Caco-2 (cell line): ENCODE measurements at regions not wholly inside any gene's neighbourhood (a gene's known extent, or its start where the extent isn't known, plus 50 kb on each side); places are given as distances from the start of the nearest gene placed in this dataset.

Experiments used
- BruUV-seq: library from RNA; stranded (reverse); fragments of 400-500 nt; replicated peaks from 2 replicates; lab custom pipeline; 2021; lab: Mats Ljungman, UMichigan
- CTCF ChIA-PET: fragments of 300-600 bp; sonication (Branson Sonifier 250); formaldehyde crosslinking; loops from one replicate; lab custom pipeline; 2022; ENCODE audit warnings: antibody characterized with exemption; lab: Charles Lee
- POLR2A ChIA-PET: fragments of 300-600 bp; sonication (Branson Sonifier 250); formaldehyde crosslinking; loops from one replicate; lab custom pipeline; 2022; ENCODE audit warnings: antibody characterized with exemption; lab: Charles Lee
- DNase-seq, 2 experiments: peaks; one replicate each; pipeline versions ENCODE4 v3.0.0 to v3.0.0-alpha.2; 2020 to 2022
- H3K27me3 ChIP-seq: replicated peaks from 2 replicates; pipeline ENCODE4 v1.6.0; 2011; ENCODE audit warnings: low read length; ENCODE audit not compliant: control insufficient read depth, insufficient read depth
- H3K36me3 ChIP-seq: 2 replicates; pipeline ENCODE4 v1.5.1; 2011; ENCODE audit warnings: low read length; ENCODE audit not compliant: control insufficient read depth, insufficient read depth
- H3K4me1 ChIP-seq: fragments of 250-450 bp; sonication (Bioruptor Pico); 2 replicates; pipeline ENCODE4 v1.5.1; 2020; ENCODE audit warnings: mild to moderate bottlenecking
- H3K4me3 ChIP-seq: 2 replicates; pipeline ENCODE4 v1.5.1; 2011; ENCODE audit warnings: low read depth, mild to moderate bottlenecking, control low read depth, low read length
- H3K9me3 ChIP-seq: fragments of 250-450 bp; sonication (Bioruptor Pico); 2 replicates; pipeline ENCODE4 v1.5.1; 2020; ENCODE audit warnings: mild to moderate bottlenecking, moderate library complexity
- H3K27ac Mint-ChIP-seq: one replicate; pipeline ENCODE4 v1.8.0; 2022; ENCODE audit warnings: mixed read lengths; ENCODE audit not compliant: unreplicated experiment
- H3K27me3 Mint-ChIP-seq: one replicate; pipeline ENCODE4 v1.8.0; 2022; ENCODE audit warnings: mixed read lengths; ENCODE audit not compliant: insufficient read depth, unreplicated experiment
- H3K36me3 Mint-ChIP-seq: one replicate; pipeline ENCODE4 v1.8.0; 2022; ENCODE audit warnings: mild to moderate bottlenecking, mixed read lengths; ENCODE audit not compliant: insufficient read depth, unreplicated experiment
- H3K4me1 Mint-ChIP-seq: one replicate; pipeline ENCODE4 v1.8.0; 2022; ENCODE audit warnings: low read depth, mixed read lengths; ENCODE audit not compliant: unreplicated experiment
- H3K4me3 Mint-ChIP-seq: one replicate; pipeline ENCODE4 v1.8.0; 2022; ENCODE audit warnings: mild to moderate bottlenecking, moderate library complexity, mixed read lengths; ENCODE audit not compliant: unreplicated experiment
- H3K9me3 Mint-ChIP-seq: one replicate; pipeline ENCODE4 v1.8.0; 2022; ENCODE audit warnings: mixed read lengths; ENCODE audit not compliant: unreplicated experiment
- CTCF ChIP-seq, 2 experiments: fragments of 200-600 bp in 1 of 2; IDR thresholded peaks; 1 replicate in 1 of 2; 2 replicates in 1 of 2; pipeline versions ENCODE4 v1.5.1 to v1.8.0; 2011 to 2022; ENCODE audit warnings: antibody characterized with exemption in 1 of 2, control low read depth in 1 of 2, inconsistent platforms in 1 of 2, low read depth in 1 of 2, low read length in 1 of 2, mild to moderate bottlenecking in 1 of 2, moderate library complexity in 1 of 2; ENCODE audit not compliant: insufficient read depth in 1 of 2, severe bottlenecking in 1 of 2, unreplicated experiment in 1 of 2
- intact Hi-C: fragments of 100-400 bp; cut with micrococcal nuclease; formaldehyde crosslinking; loops from one replicate; pipeline ENCODE4 v1.10.0; 2022; ENCODE audit not compliant: unreplicated experiment

- POLR2A ChIA-PET: no interaction called here
- H3K36me3 Mint-ChIP-seq: peaks cover 6% of the 10 kb centered on the region
- BruUV-seq: no TSS peak
- no peak overlapping the region for H3K4me3 Mint-ChIP-seq
- no peaks in the 10 kb centered on the region for H3K9me3 Mint-ChIP-seq
- DNase-seq: no peak
- Histone ChIP-seq H3K27me3 (no peaks in the 10 kb centered on the region), H3K4me1 (peaks cover 7% of the 10 kb centered on the region), H3K9me3 (no peaks in the 10 kb centered on the region), H3K36me3 (no peaks in the 10 kb centered on the region), H3K4me3 (no peak overlapping the region)
- CTCF ChIA-PET: no interaction called here
- no peaks in the 10 kb centered on the region for H3K27me3 Mint-ChIP-seq
- H3K27ac Mint-ChIP-seq: no peak overlapping the region
- peaks cover 5% of the 10 kb centered on the region for H3K4me1 Mint-ChIP-seq
- no peak for TF ChIP-seq CTCF (IDR thresholded peaks at IDR 0.05; ENCODE audit: insufficient read depth in 1 of 2, low read depth in 1 of 2, low read length in 1 of 2, severe bottlenecking in 1 of 2, unreplicated experiment in 1 of 2)
- intact Hi-C loops: no loop called here
Measured at GRCh38 chr1:192941722-192942411, 117.3 kb downstream of the UCHL5 start.

- DNase-seq: no peak
- H3K27me3 Mint-ChIP-seq: no peaks in the 10 kb centered on the region
- BruUV-seq: no TSS peak
- intact Hi-C loops: no loop called here
- Histone ChIP-seq H3K4me3 (no peak overlapping the region), H3K27me3 (no peaks in the 10 kb centered on the region), H3K4me1 (peaks cover 7% of the 10 kb centered on the region), H3K9me3 (no peaks in the 10 kb centered on the region), H3K36me3 (no peaks in the 10 kb centered on the region)
- POLR2A ChIA-PET: no interaction called here
- H3K4me1 Mint-ChIP-seq: peaks cover 5% of the 10 kb centered on the region
- H3K9me3 Mint-ChIP-seq: no peaks in the 10 kb centered on the region
- CTCF ChIA-PET: no interaction called here
- TF ChIP-seq CTCF (IDR thresholded peaks at IDR 0.05; ENCODE audit: insufficient read depth in 1 of 2, low read depth in 1 of 2, low read length in 1 of 2, severe bottlenecking in 1 of 2, unreplicated experiment in 1 of 2): no peak
- no peak overlapping the region for H3K27ac Mint-ChIP-seq
- peaks cover 6% of the 10 kb centered on the region for H3K36me3 Mint-ChIP-seq
- no peak overlapping the region for H3K4me3 Mint-ChIP-seq
Measured at GRCh38 chr1:192943108-192943507, 116.1 kb downstream of the UCHL5 start.

GRCh38 chr1:192943522-192943921 lies 115.6 kb downstream of the UCHL5 start:
- Mint-ChIP-seq H3K36me3 (peaks cover 6% of the 10 kb centered on the region), H3K27me3 (no peaks in the 10 kb centered on the region), H3K9me3 (no peaks in the 10 kb centered on the region), H3K4me3 (no peak overlapping the region), H3K4me1 (peaks cover 5% of the 10 kb centered on the region), H3K27ac (no peak overlapping the region)
- ChIA-PET CTCF (no interaction called here), POLR2A (no interaction called here)
- intact Hi-C loops: no loop called here
- no peak for DNase-seq
- Histone ChIP-seq H3K4me1 (peaks cover 7% of the 10 kb centered on the region), H3K9me3 (no peaks in the 10 kb centered on the region), H3K36me3 (no peaks in the 10 kb centered on the region), H3K4me3 (no peak overlapping the region), H3K27me3 (no peaks in the 10 kb centered on the region)
- no peak for TF ChIP-seq CTCF (IDR thresholded peaks at IDR 0.05; ENCODE audit: insufficient read depth in 1 of 2, low read depth in 1 of 2, low read length in 1 of 2, severe bottlenecking in 1 of 2, unreplicated experiment in 1 of 2)
- no TSS peak for BruUV-seq
